Stimulated activated CD4-positive, alpha-beta T cell treated with anti-CD3 and anti-CD28 coated beads, Interleukin-12 subunit alpha, Interleukin-12 subunit beta, amount 100 ng/mL, for 48 hours (primary cell): ENCODE measurements at regions not wholly inside any gene's neighbourhood (a gene's known extent, or its start where the extent isn't known, plus 50 kb on each side); places are given as distances from the start of the nearest gene placed in this dataset.
"Not testable (repeated sequence)": the region's sequence is repeated elsewhere in the genome, so short reads cannot be mapped to it uniquely, and the experiment has no call there.

Experiments used
- DNase-seq, 3 donors: peaks; one replicate each; pipeline ENCODE4 v3.0.0-alpha.2; 2020; ENCODE audit warnings: low read depth in 2 of 3, low spot score in 1 of 3

- no peak for DNase-seq
Observed at GRCh38 chr14:55766071-55766470, 186.1 kb downstream of the KTN1 start.

GRCh38 chr14:55767286-55767685 is 187.3 kb downstream of the KTN1 start:
- DNase-seq = no peak

GRCh38 chr14:55769877-55770276 is 189.9 kb downstream of the KTN1 start:
- no peak for DNase-seq

- no peak for DNase-seq
Observed at GRCh38 chr14:55771242-55771981, 191.4 kb downstream of the KTN1 start.

GRCh38 chr14:55772486-55772885 is 192.5 kb downstream of the KTN1 start:
- DNase-seq = no peak

- no peak for DNase-seq
Observed at GRCh38 chr14:55773312-55773711, 193.3 kb downstream of the KTN1 start.

GRCh38 chr14:55773984-55774545 is 194.1 kb downstream of the KTN1 start:
- no peak for DNase-seq

GRCh38 chr14:55777877-55778276 is 197.9 kb downstream of the KTN1 start:
- DNase-seq = no peak

- DNase-seq = no peak
Observed at GRCh38 chr14:55780156-55780946, 200.3 kb downstream of the KTN1 start.

- no peak for DNase-seq
Observed at GRCh38 chr14:55781046-55781445, 201.0 kb downstream of the KTN1 start.

GRCh38 chr14:55782166-55782565 is 202.2 kb downstream of the KTN1 start:
- no peak for DNase-seq

- DNase-seq = no peak
Observed at GRCh38 chr14:55789406-55789805, 209.4 kb downstream of the KTN1 start.

- DNase-seq = no peak
Observed at GRCh38 chr14:55794655-55795595, 214.9 kb downstream of the KTN1 start.

GRCh38 chr14:55796513-55796912 is 216.5 kb downstream of the KTN1 start:
- not testable (repeated sequence) for DNase-seq

GRCh38 chr14:55798406-55798805 is 218.4 kb downstream of the KTN1 start:
- no peak for DNase-seq

GRCh38 chr14:55799508-55800095 is 219.6 kb downstream of the KTN1 start:
- DNase-seq = no peak

- DNase-seq = no peak
Observed at GRCh38 chr14:55800156-55800785, 220.3 kb downstream of the KTN1 start.

- no peak for DNase-seq
Observed at GRCh38 chr14:55801121-55801520, 221.1 kb downstream of the KTN1 start.

GRCh38 chr14:55802986-55803872 is 223.2 kb downstream of the KTN1 start:
- no peak for DNase-seq
